GM13976 (cell line): ENCODE measurements at regions not wholly inside any gene's neighbourhood (a gene's known extent, or its start where the extent isn't known, plus 50 kb on each side); places are given as distances from the start of the nearest gene placed in this dataset.

Source experiments
- DNase-seq: peaks from one replicate; pipeline ENCODE4 v3.0.0; 2012; ENCODE audit warnings: low spot score
- CTCF ChIP-seq: IDR thresholded peaks from 2 replicates; pipeline ENCODE4 v1.5.1; 2012; ENCODE audit warnings: borderline replicate concordance, mild to moderate bottlenecking; ENCODE audit not compliant: insufficient read depth; ENCODE audit errors: extremely low read depth, missing control alignments, control extremely low read depth
- in situ Hi-C: fragments of 300-500 bp; cut with MboI; formaldehyde crosslinking; loops from one replicate; pipeline ENCODE4 v1.12.0; 2022; ENCODE audit warnings: low sequenced_read_pairs, mixed read lengths, inconsistent platforms; ENCODE audit not compliant: unreplicated experiment

- in situ Hi-C loops: no loop called here
- no peak for DNase-seq
- TF ChIP-seq CTCF: no peak
Observed at GRCh38 chr10:53325066-53325465, 552.5 kb upstream of the MBL2 start.

- no peak for TF ChIP-seq CTCF
- DNase-seq: no peak
- in situ Hi-C loops: no loop called here
Observed at GRCh38 chr10:53315709-53316108, 543.1 kb upstream of the MBL2 start.

GRCh38 chr10:53314876-53315275, 542.3 kb upstream of the MBL2 start:
- no peak for DNase-seq
- in situ Hi-C loops: no loop called here

GRCh38 chr10:53298443-53298842, 525.9 kb upstream of the MBL2 start:
- no peak for DNase-seq
- TF ChIP-seq CTCF: no peak
- in situ Hi-C loops: no loop called here

More at GRCh38 chr10:53314876-53315275, 542.3 kb upstream of the MBL2 start:
- TF ChIP-seq CTCF: no peak

GRCh38 chr10:53284615-53285182, 512.1 kb upstream of the MBL2 start:
- no peak for TF ChIP-seq CTCF
- DNase-seq: no peak
- in situ Hi-C loops: no loop called here

GRCh38 chr10:53276797-53277196, 504.2 kb upstream of the MBL2 start:
- no peak for DNase-seq
- in situ Hi-C loops: no loop called here
- TF ChIP-seq CTCF: no peak
